HCT116 (cell line): ENCODE measurements at regions not wholly inside any gene's neighbourhood (a gene's known extent, or its start where the extent isn't known, plus 50 kb on each side); places are given as distances from the start of the nearest gene placed in this dataset.

Experiments used
- ATAC-seq: fragments of 200-7000 bp; cut with Tn5 transposase; 2 replicates; pipeline ENCODE4 v1.9.1; 2020; ENCODE audit warnings: mild to moderate bottlenecking, moderate library complexity
- BruUV-seq: library from RNA; stranded (reverse); fragments of 400-500 nt; replicated peaks from 2 replicates; lab custom pipeline; 2021; lab: Mats Ljungman, UMichigan
- CTCF ChIA-PET: fragments of 300-600 bp; sonication (Branson Sonifier 250); formaldehyde crosslinking; loops from one replicate; lab custom pipeline; 2021; ENCODE audit warnings: antibody characterized with exemption; lab: Charles Lee
- POLR2A ChIA-PET: fragments of 300-600, 350-600 bp; sonication (Branson Sonifier 250); formaldehyde crosslinking; loops from one replicate; lab custom pipeline; 2021; ENCODE audit warnings: antibody characterized with exemption; lab: Charles Lee
- RAD21 ChIA-PET, 2 experiments: fragments of 300-600 bp; sonication (Branson Sonifier 250); formaldehyde crosslinking; loops; one replicate each; lab custom pipeline; 2023; ENCODE audit warnings: low total read pairs in 2 of 2; ENCODE audit not compliant: uncharacterized antibody in 2 of 2, unreplicated experiment in 2 of 2, low non-redundant PET in 1 of 2; lab: Charles Lee
- DNase-seq: peaks from one replicate; pipeline ENCODE4 v3.0.0-alpha.2; 2010; ENCODE audit warnings: low read depth, low spot score
- H2AFZ ChIP-seq: fragments of 200-600 bp; shearing (Covaris generic), sonication (generic); 2 replicates; pipeline ENCODE4 v1.6.1; 2017; ENCODE audit warnings: low read depth, mixed run types, mixed read lengths, antibody characterized with exemption, low read length; ENCODE audit not compliant: poor library complexity, severe bottlenecking
- H3K27ac ChIP-seq: 2 replicates; pipeline ENCODE4 v1.5.1; 2012; ENCODE audit warnings: low read depth, low read length
- H3K27me3 ChIP-seq: fragments of 200-600 bp; sonication (generic); 2 replicates; pipeline ENCODE4 v1.6.1; 2016; ENCODE audit warnings: mixed run types, low read length, mixed read lengths; ENCODE audit not compliant: insufficient read depth
- H3K36me3 ChIP-seq, 2 experiments: fragments of 200-500 bp in 1 of 2; fragments of 200-600 bp in 1 of 2; sonication (Bioruptor generic) in 1 of 2; sonication (generic) in 1 of 2; 2 replicates each; pipeline versions ENCODE4 v1.5.1 to v1.6.1; 2014 to 2016; ENCODE audit warnings: low read length in 2 of 2, inconsistent platforms in 1 of 2, mixed read lengths in 1 of 2, mixed run types in 1 of 2; ENCODE audit not compliant: insufficient read depth in 2 of 2, control insufficient read depth in 1 of 2
- H3K4me1 ChIP-seq, 2 experiments: fragments of 200-600 bp in 1 of 2; sonication (generic) in 1 of 2; 2 replicates each; pipeline versions ENCODE4 v1.5.1 to v1.6.1; 2012 to 2017; ENCODE audit warnings: low read length in 2 of 2, inconsistent platforms in 1 of 2, mild to moderate bottlenecking in 1 of 2, mixed read lengths in 1 of 2, mixed run types in 1 of 2, moderate library complexity in 1 of 2; ENCODE audit not compliant: insufficient read depth in 2 of 2, control insufficient read depth in 1 of 2
- H3K4me2 ChIP-seq: fragments of 200-600 bp; sonication (generic); 2 replicates; pipeline ENCODE4 v1.6.1; 2017; ENCODE audit warnings: mixed run types, low read length, mixed read lengths
- H3K4me3 ChIP-seq, 2 experiments: fragments of 200-600 bp in 1 of 2; sonication (generic) in 1 of 2; replicated peaks in 1 of 2; 2 replicates each; pipeline ENCODE4 v1.5.1; 2011 to 2016; ENCODE audit warnings: low read length in 2 of 2, control low read depth in 1 of 2, low read depth in 1 of 2, mild to moderate bottlenecking in 1 of 2, mixed read lengths in 1 of 2, mixed run types in 1 of 2
- H3K79me2 ChIP-seq: fragments of 200-600 bp; sonication (generic); 2 replicates; pipeline ENCODE4 v1.6.1; 2017; ENCODE audit warnings: mild to moderate bottlenecking, mixed run types, low read length, moderate library complexity, mixed read lengths; ENCODE audit not compliant: insufficient read depth
- H3K9ac ChIP-seq: fragments of 200-600 bp; sonication (generic); 2 replicates; pipeline ENCODE4 v1.6.1; 2016; ENCODE audit warnings: low read length, mixed read lengths
- H3K9me2 ChIP-seq: fragments of 200-600 bp; sonication (generic), shearing (Covaris generic); 2 replicates; pipeline ENCODE4 v1.6.1; 2017; ENCODE audit warnings: mixed run types, mild to moderate bottlenecking, moderate library complexity; ENCODE audit not compliant: insufficient read depth
- H3K9me3 ChIP-seq, 2 experiments: fragments of 200-500 bp in 1 of 2; fragments of 200-600 bp in 1 of 2; sonication (Bioruptor generic) in 1 of 2; sonication (generic) in 1 of 2; 2 replicates each; pipeline ENCODE4 v1.6.1; 2014 to 2017; ENCODE audit warnings: low read length in 2 of 2, mixed read lengths in 2 of 2, inconsistent platforms in 1 of 2, low read depth in 1 of 2, mild to moderate bottlenecking in 1 of 2, mixed run types in 1 of 2, moderate library complexity in 1 of 2; ENCODE audit not compliant: control insufficient read depth in 1 of 2, insufficient read depth in 1 of 2
- H4K20me1 ChIP-seq: fragments of 200-600 bp; sonication (generic), shearing (Covaris generic); 2 replicates; pipeline ENCODE4 v1.6.1; 2017; ENCODE audit warnings: mixed run types, mild to moderate bottlenecking, moderate library complexity; ENCODE audit not compliant: insufficient read depth
- CBX3 ChIP-seq: IDR thresholded peaks from 2 replicates; pipeline ENCODE4 v1.6.1; 2012; ENCODE audit warnings: low read depth
- CEBPB ChIP-seq: IDR thresholded peaks from 2 replicates; pipeline ENCODE4 v1.6.1; 2012; ENCODE audit warnings: low read depth
- EGR1 ChIP-seq: IDR thresholded peaks from 2 replicates; pipeline ENCODE4 v1.6.1; 2012; ENCODE audit warnings: low read depth
- ELF1 ChIP-seq: IDR thresholded peaks from 2 replicates; pipeline ENCODE4 v1.6.1; 2012; ENCODE audit warnings: low read depth, borderline replicate concordance
- EZH2 ChIP-seq: fragments of 200-600 bp; sonication (generic); IDR thresholded peaks from 2 replicates; pipeline ENCODE4 v1.6.1; 2017; ENCODE audit warnings: antibody characterized with exemption, mixed run types
- EZH2phosphoT487 ChIP-seq: fragments of 200-600 bp; IDR thresholded peaks from 2 replicates; pipeline ENCODE4 v1.6.1; 2018; ENCODE audit warnings: antibody characterized with exemption, borderline replicate concordance
- POLR2A ChIP-seq: IDR thresholded peaks from 2 replicates; pipeline ENCODE4 v1.7.0; 2011; ENCODE audit warnings: borderline replicate concordance; ENCODE audit not compliant: insufficient read depth, insufficient read length; ENCODE audit errors: extremely low read depth
- POLR2AphosphoS5 ChIP-seq: IDR thresholded peaks from 2 replicates; pipeline ENCODE4 v1.6.1; 2011; ENCODE audit warnings: mild to moderate bottlenecking, low read depth, low read length, moderate library complexity
- SIN3A ChIP-seq: IDR thresholded peaks from 2 replicates; pipeline ENCODE4 v1.6.1; 2012; ENCODE audit warnings: low read depth
- ZFX ChIP-seq: fragments of 450-650 bp; IDR thresholded peaks from 2 replicates; pipeline ENCODE4 v1.6.1; 2017
- intact Hi-C: fragments of 100-400 bp; cut with micrococcal nuclease; formaldehyde crosslinking; loops from 2 replicates; pipeline ENCODE4 v1.10.0; 2022
- TF ChIP-seq, protein P1 (sequence below): IDR thresholded peaks from 2 replicates; pipeline ENCODE4 v1.6.1; 2012; ENCODE audit warnings: low read depth
- TF ChIP-seq, protein P2 (sequence below): IDR thresholded peaks from 2 replicates; pipeline ENCODE4 v1.6.1; 2012
- TF ChIP-seq, protein P3 (sequence below): IDR thresholded peaks from 2 replicates; pipeline ENCODE4 v1.6.1; 2011; ENCODE audit warnings: mild to moderate bottlenecking, low read length, moderate library complexity; ENCODE audit not compliant: insufficient replicate concordance; ENCODE audit errors: extremely low read depth
- TF ChIP-seq, protein P4 (sequence below), 3 experiments: fragments of 200-600 bp in 1 of 3; sonication (generic) in 1 of 3; IDR thresholded peaks in 2 of 3; conservative IDR thresholded peaks in 1 of 3; 2 replicates each; pipeline ENCODE4 v1.5.1; 2012 to 2017; ENCODE audit warnings: low read depth in 2 of 3, low read length in 2 of 3, antibody characterized with exemption in 1 of 3, borderline replicate concordance in 1 of 3, control low read depth in 1 of 3, mild to moderate bottlenecking in 1 of 3, mixed read lengths in 1 of 3, mixed run types in 1 of 3, moderate library complexity in 1 of 3; ENCODE audit not compliant: insufficient read depth in 1 of 3
- TF ChIP-seq, protein P5 (sequence below): IDR thresholded peaks from 2 replicates; pipeline ENCODE4 v1.6.1; 2012

DNA sequence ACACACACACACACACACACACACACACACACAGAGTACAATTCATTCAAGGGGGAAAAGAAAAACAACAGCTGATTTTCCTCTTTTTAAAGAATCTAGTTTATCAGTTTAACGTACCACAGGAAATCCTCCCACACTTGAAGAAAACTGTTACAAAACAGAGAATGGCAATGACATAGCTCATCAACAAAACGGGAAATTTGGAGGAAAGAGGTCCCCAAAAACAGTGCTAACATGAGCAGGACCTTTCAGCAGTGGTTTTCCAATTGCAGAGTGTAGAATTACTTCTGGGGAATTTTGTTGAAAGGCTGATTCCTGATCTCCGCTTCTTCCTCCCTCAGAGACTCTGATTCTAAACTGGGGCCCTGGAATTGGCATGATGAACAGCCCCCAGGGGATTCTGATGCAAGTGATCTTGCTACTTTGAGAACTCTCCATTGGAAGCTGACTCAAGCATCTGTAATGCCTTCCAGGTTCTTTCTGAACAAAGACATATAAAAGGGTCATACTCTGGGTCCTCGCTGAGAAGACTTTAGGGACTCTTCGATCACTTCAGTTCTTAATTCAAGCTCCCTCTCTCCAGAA is 442.6 kb upstream of the PROK2 start:
- H3K4me1 ChIP-seq: no peaks in the 10 kb centered on the region
- H3K9me3 ChIP-seq: peaks cover 4% of the 10 kb centered on the region in 2 experiments; a peak in 2 of 4 replicates
- ChIA-PET POLR2A (no interaction called here), RAD21 (no interaction called here), CTCF (no interaction called here)
- BruUV-seq: no TSS peak
- no peak for ATAC-seq
- no peaks in the 10 kb centered on the region for H3K9me2 ChIP-seq
- no peaks in the 10 kb centered on the region for H3K79me2 ChIP-seq
- H3K27ac ChIP-seq: no peak overlapping the region
- H3K9ac ChIP-seq: no peak overlapping the region
- peaks cover 45% of the 10 kb centered on the region for H3K27me3 ChIP-seq
- H4K20me1 ChIP-seq: no peaks in the 10 kb centered on the region
- no peak overlapping the region for H3K4me3 ChIP-seq
- TF ChIP-seq, protein P1, sequence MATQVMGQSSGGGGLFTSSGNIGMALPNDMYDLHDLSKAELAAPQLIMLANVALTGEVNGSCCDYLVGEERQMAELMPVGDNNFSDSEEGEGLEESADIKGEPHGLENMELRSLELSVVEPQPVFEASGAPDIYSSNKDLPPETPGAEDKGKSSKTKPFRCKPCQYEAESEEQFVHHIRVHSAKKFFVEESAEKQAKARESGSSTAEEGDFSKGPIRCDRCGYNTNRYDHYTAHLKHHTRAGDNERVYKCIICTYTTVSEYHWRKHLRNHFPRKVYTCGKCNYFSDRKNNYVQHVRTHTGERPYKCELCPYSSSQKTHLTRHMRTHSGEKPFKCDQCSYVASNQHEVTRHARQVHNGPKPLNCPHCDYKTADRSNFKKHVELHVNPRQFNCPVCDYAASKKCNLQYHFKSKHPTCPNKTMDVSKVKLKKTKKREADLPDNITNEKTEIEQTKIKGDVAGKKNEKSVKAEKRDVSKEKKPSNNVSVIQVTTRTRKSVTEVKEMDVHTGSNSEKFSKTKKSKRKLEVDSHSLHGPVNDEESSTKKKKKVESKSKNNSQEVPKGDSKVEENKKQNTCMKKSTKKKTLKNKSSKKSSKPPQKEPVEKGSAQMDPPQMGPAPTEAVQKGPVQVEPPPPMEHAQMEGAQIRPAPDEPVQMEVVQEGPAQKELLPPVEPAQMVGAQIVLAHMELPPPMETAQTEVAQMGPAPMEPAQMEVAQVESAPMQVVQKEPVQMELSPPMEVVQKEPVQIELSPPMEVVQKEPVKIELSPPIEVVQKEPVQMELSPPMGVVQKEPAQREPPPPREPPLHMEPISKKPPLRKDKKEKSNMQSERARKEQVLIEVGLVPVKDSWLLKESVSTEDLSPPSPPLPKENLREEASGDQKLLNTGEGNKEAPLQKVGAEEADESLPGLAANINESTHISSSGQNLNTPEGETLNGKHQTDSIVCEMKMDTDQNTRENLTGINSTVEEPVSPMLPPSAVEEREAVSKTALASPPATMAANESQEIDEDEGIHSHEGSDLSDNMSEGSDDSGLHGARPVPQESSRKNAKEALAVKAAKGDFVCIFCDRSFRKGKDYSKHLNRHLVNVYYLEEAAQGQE: no peak
- TF ChIP-seq POLR2A (no peak), EGR1 (no peak), POLR2AphosphoS5 (no peak), EZH2phosphoT487 (no peak), EZH2 (no peak), SIN3A (no peak), ELF1 (no peak), CEBPB (no peak), CBX3 (no peak), ZFX (no peak)
- TF ChIP-seq, protein P2, sequence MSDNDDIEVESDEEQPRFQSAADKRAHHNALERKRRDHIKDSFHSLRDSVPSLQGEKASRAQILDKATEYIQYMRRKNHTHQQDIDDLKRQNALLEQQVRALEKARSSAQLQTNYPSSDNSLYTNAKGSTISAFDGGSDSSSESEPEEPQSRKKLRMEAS: no peak
- TF ChIP-seq, protein P3, sequence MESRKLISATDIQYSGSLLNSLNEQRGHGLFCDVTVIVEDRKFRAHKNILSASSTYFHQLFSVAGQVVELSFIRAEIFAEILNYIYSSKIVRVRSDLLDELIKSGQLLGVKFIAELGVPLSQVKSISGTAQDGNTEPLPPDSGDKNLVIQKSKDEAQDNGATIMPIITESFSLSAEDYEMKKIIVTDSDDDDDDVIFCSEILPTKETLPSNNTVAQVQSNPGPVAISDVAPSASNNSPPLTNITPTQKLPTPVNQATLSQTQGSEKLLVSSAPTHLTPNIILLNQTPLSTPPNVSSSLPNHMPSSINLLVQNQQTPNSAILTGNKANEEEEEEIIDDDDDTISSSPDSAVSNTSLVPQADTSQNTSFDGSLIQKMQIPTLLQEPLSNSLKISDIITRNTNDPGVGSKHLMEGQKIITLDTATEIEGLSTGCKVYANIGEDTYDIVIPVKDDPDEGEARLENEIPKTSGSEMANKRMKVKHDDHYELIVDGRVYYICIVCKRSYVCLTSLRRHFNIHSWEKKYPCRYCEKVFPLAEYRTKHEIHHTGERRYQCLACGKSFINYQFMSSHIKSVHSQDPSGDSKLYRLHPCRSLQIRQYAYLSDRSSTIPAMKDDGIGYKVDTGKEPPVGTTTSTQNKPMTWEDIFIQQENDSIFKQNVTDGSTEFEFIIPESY: no peak
- TF ChIP-seq, protein P4, sequence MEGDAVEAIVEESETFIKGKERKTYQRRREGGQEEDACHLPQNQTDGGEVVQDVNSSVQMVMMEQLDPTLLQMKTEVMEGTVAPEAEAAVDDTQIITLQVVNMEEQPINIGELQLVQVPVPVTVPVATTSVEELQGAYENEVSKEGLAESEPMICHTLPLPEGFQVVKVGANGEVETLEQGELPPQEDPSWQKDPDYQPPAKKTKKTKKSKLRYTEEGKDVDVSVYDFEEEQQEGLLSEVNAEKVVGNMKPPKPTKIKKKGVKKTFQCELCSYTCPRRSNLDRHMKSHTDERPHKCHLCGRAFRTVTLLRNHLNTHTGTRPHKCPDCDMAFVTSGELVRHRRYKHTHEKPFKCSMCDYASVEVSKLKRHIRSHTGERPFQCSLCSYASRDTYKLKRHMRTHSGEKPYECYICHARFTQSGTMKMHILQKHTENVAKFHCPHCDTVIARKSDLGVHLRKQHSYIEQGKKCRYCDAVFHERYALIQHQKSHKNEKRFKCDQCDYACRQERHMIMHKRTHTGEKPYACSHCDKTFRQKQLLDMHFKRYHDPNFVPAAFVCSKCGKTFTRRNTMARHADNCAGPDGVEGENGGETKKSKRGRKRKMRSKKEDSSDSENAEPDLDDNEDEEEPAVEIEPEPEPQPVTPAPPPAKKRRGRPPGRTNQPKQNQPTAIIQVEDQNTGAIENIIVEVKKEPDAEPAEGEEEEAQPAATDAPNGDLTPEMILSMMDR (IDR thresholded peaks at IDR 0.05 in 2 of 3, conservative IDR thresholded peaks at IDR 0.05 in 1 of 3; ENCODE audit: borderline replicate concordance in 1 of 3, insufficient read depth in 1 of 3, low read depth in 2 of 3, low read length in 2 of 3): no peak
- TF ChIP-seq, protein P5, sequence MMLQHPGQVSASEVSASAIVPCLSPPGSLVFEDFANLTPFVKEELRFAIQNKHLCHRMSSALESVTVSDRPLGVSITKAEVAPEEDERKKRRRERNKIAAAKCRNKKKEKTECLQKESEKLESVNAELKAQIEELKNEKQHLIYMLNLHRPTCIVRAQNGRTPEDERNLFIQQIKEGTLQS: no peak
- no peak overlapping the region for H2AFZ ChIP-seq
- no peak overlapping the region for H3K4me2 ChIP-seq
- intact Hi-C loops: no loop called here
- no peak for DNase-seq
- H3K36me3 ChIP-seq: no peaks in the 10 kb centered on the region
